DND-41 (cell line): ENCODE measurements at regions not wholly inside any gene's neighbourhood (a gene's known extent, or its start where the extent isn't known, plus 50 kb on each side); places are given as distances from the start of the nearest gene placed in this dataset.
"Not testable (repeated sequence)": the region's sequence is repeated elsewhere in the genome, so short reads cannot be mapped to it uniquely, and the experiment has no call there.

Source experiments
- ATAC-seq: fragments of 200-7000 bp; cut with Tn5 transposase; 3 replicates; pipeline ENCODE4 v1.9.1; 2021; ENCODE audit warnings: low read depth; ENCODE audit not compliant: insufficient read depth
- DNase-seq: peaks from one replicate; pipeline ENCODE4 v3.0.0-alpha.2; 2020
- H2AFZ ChIP-seq: 2 replicates; pipeline ENCODE4 v1.6.0; 2012; ENCODE audit warnings: low read depth, low read length
- H3K27ac ChIP-seq: 2 replicates; pipeline ENCODE4 v1.5.1; 2012; ENCODE audit warnings: low read length, inconsistent platforms
- H3K27me3 ChIP-seq: fragments of 200-600 bp; sonication (generic); 2 replicates; pipeline ENCODE4 v1.6.0; 2012; ENCODE audit warnings: low read length, mild to moderate bottlenecking, inconsistent platforms; ENCODE audit not compliant: insufficient read depth, poor library complexity
- H3K36me3 ChIP-seq: 2 replicates; pipeline ENCODE4 v1.5.1; 2012; ENCODE audit warnings: low read length, inconsistent platforms; ENCODE audit not compliant: insufficient read depth
- H3K4me1 ChIP-seq: 2 replicates; pipeline ENCODE4 v1.5.1; 2012; ENCODE audit warnings: mild to moderate bottlenecking, low read length; ENCODE audit not compliant: insufficient read depth
- H3K4me2 ChIP-seq: 2 replicates; pipeline ENCODE4 v1.6.0; 2012; ENCODE audit warnings: mild to moderate bottlenecking, moderate library complexity, low read length, inconsistent platforms; ENCODE audit not compliant: insufficient read depth
- H3K4me3 ChIP-seq, 2 experiments: fragments of 200-600 bp in 1 of 2; shearing (Covaris generic) in 1 of 2; 2 replicates each; pipeline ENCODE4 v1.5.1; 2012 to 2016; ENCODE audit warnings: inconsistent platforms in 2 of 2, low read length in 2 of 2, mild to moderate bottlenecking in 2 of 2, low read depth in 1 of 2, moderate library complexity in 1 of 2
- H3K79me2 ChIP-seq: 2 replicates; pipeline ENCODE4 v1.6.0; 2012; ENCODE audit warnings: low read length, inconsistent platforms; ENCODE audit not compliant: insufficient read depth
- H3K9ac ChIP-seq: 2 replicates; pipeline ENCODE4 v1.6.0; 2012; ENCODE audit warnings: low read depth, mild to moderate bottlenecking, inconsistent platforms, low read length, moderate library complexity
- H3K9me3 ChIP-seq: 2 replicates; pipeline ENCODE4 v1.5.1; 2012; ENCODE audit warnings: low read length, moderate library complexity, mild to moderate bottlenecking, inconsistent platforms; ENCODE audit not compliant: insufficient read depth, severe bottlenecking
- H4K20me1 ChIP-seq: 2 replicates; pipeline ENCODE4 v1.6.0; 2012; ENCODE audit warnings: low read length; ENCODE audit not compliant: insufficient read depth
- EZH2 ChIP-seq: IDR thresholded peaks from 3 replicates; pipeline ENCODE4 v1.6.1; 2012; ENCODE audit warnings: borderline replicate concordance, low read depth, mild to moderate bottlenecking, moderate library complexity, low read length, inconsistent platforms; ENCODE audit not compliant: severe bottlenecking
- TF ChIP-seq, protein P1 (sequence below): IDR thresholded peaks from 2 replicates; pipeline ENCODE4 v1.5.1; 2012; ENCODE audit warnings: borderline replicate concordance, low read length, moderate library complexity, mild to moderate bottlenecking; ENCODE audit not compliant: poor library complexity, severe bottlenecking; ENCODE audit errors: extremely low read depth

DNA sequence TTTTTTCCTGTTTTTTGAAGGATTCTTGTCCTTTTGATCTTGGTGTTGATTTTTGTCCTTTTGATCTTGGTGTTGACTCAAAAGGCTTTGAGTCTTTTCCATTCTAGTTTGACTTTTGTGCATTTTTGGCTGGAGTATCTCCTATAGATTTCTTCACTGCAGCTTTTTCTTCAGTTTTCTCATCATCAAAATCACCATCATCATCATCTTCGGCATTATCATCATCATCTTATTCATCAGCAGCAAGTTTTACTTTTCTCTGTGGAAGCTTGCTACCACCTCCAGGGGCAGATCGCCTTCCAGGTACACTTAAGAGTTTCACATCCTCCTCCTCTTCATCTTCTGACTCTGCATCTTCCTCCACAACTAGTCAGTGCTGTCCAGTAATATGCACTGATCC lies 56.5 kb upstream of the MCHR2 start:
- DNase-seq (no peak), ATAC-seq (no peak)
- Histone ChIP-seq H3K4me3 (no peak overlapping the region), H3K9ac (no peak overlapping the region), H3K79me2 (no peaks in the 10 kb centered on the region), H3K4me2 (no peak overlapping the region), H2AFZ (no peak overlapping the region), H3K4me1 (no peaks in the 10 kb centered on the region), H4K20me1 (no peaks in the 10 kb centered on the region), H3K27ac (no peak overlapping the region), H3K9me3 (no peaks in the 10 kb centered on the region), H3K27me3 (no peaks in the 10 kb centered on the region), H3K36me3 (no peaks in the 10 kb centered on the region)
- TF ChIP-seq, protein P1, sequence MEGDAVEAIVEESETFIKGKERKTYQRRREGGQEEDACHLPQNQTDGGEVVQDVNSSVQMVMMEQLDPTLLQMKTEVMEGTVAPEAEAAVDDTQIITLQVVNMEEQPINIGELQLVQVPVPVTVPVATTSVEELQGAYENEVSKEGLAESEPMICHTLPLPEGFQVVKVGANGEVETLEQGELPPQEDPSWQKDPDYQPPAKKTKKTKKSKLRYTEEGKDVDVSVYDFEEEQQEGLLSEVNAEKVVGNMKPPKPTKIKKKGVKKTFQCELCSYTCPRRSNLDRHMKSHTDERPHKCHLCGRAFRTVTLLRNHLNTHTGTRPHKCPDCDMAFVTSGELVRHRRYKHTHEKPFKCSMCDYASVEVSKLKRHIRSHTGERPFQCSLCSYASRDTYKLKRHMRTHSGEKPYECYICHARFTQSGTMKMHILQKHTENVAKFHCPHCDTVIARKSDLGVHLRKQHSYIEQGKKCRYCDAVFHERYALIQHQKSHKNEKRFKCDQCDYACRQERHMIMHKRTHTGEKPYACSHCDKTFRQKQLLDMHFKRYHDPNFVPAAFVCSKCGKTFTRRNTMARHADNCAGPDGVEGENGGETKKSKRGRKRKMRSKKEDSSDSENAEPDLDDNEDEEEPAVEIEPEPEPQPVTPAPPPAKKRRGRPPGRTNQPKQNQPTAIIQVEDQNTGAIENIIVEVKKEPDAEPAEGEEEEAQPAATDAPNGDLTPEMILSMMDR = no peak
- TF ChIP-seq EZH2 = no peak

DNA sequence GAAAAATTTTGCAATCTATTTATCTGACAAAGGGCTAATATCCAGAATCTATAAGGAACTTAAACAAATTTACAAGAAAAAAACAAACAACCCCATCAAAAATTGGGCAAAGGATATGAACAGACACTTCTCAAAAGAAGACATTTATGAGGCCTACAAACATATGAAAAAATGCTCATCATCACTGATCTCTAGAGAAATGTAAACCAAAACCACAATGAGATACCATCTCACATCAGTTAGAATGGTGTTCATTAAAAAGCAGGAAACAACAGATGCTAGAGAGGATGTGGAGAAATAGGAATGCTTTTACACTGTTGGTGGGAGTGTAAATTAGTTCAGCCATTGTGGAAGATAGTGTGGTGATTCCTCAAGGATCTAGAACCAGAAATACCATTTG lies 49.9 kb upstream of the MCHR2 start:
- not testable (repeated sequence) for H3K4me3 ChIP-seq, H3K4me2 ChIP-seq, H3K9me3 ChIP-seq, H3K9ac ChIP-seq, H3K79me2 ChIP-seq, DNase-seq, H3K36me3 ChIP-seq, H3K27me3 ChIP-seq, H2AFZ ChIP-seq, H4K20me1 ChIP-seq
- ATAC-seq = peak; percentile 77
- H3K27ac ChIP-seq = peak overlapping the region; percentile 68; the same call in 1 of the 2 replicates
- peaks cover 14% of the 10 kb centered on the region for H3K4me1 ChIP-seq
